ENCODE measurements at regions not wholly inside any gene's neighbourhood (a gene's known extent, or its start where the extent isn't known, plus 50 kb on each side); places are given as distances from the start of the nearest gene placed in this dataset.

GRCh38 chr15:66981771-66982170 lies 83.6 kb upstream of the SMAD3 start:
- no peak overlapping the region for H3K27ac ChIP-seq
- TF ChIP-seq ZFX (IDR thresholded peaks at IDR 0.05) (no peak), CTCF (conservative IDR thresholded peaks at IDR 0.05) (no peak)

DNA sequence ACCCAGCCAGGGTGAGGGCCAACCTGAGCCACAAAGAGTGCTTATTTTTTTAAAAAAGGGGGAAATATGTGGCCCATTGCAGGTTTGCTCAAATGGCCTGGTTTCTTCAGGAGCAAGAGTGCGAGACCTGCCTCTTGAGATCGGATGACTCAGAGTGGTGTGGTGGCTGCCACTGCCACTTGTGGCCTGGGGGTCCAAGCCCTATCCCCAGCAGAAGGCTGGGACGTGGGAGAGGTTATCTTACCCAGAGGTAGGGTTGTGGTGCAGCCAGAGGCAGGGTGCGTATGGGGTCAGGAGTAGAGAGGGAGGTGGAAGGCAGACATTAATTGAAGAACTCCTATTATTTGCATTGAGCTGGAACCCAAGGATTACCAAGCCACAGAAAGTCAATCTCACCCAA lies 83.2 kb upstream of the SMAD3 start:
- TF ChIP-seq ZFX (IDR thresholded peaks at IDR 0.05) (no peak), CTCF (conservative IDR thresholded peaks at IDR 0.05) (no peak)
- no peak overlapping the region for H3K27ac ChIP-seq

- TF ChIP-seq ZFX (IDR thresholded peaks at IDR 0.05) (no peak), CTCF (conservative IDR thresholded peaks at IDR 0.05) (no peak)
- H3K27ac ChIP-seq = no peak overlapping the region
Measured at GRCh38 chr15:66982816-66983215, 82.6 kb upstream of the SMAD3 start.

DNA sequence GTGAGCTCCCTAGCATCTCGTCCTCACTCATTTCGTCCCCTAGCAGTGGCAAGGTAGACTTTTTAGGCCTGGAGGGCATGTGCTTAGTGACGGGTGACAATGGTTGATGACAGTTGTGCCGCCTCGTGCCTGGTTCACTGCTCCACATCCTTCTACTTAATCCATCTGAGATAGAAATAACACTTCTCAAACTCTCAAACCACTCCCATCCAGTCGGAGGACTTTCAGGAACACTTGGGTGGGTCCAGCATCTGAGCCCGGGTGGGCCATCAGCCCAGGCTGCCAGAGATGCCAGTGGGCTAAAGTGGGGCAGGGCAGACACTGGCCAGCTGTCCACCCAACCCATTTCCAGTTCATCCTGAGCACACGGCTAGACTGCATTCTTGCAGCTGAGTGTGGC lies 79.7 kb upstream of the SMAD3 start:
- H3K27ac ChIP-seq = no peak overlapping the region
- TF ChIP-seq CTCF (conservative IDR thresholded peaks at IDR 0.05) (no peak), ZFX (IDR thresholded peaks at IDR 0.05) (no peak)

- no peak overlapping the region for H3K27ac ChIP-seq
- TF ChIP-seq CTCF (conservative IDR thresholded peaks at IDR 0.05) (no peak), ZFX (IDR thresholded peaks at IDR 0.05) (no peak)
Measured at GRCh38 chr15:66986951-66987350, 78.5 kb upstream of the SMAD3 start.

DNA sequence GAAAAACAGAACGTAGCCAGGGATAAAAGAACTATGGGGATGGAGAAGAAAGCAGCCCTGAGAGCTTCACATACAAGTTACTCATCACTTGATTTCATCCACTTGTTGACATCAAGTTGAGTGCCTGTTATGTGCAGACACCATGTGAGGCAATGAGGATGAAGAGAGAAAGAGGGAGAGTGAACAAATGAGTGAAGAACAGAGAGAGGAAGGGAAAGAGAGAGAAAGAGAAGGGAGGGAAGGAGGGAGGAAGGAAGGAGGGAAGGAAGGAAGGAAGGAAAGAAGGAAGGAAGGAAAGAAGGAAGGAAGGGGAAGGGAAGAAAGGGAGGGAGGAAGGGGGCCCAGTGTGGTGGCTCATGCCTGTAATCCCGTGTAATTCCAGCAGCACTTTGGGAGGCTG lies 72.3 kb upstream of the SMAD3 start:
- no peak overlapping the region for H3K27ac ChIP-seq
- TF ChIP-seq CTCF (conservative IDR thresholded peaks at IDR 0.05) (no peak), ZFX (IDR thresholded peaks at IDR 0.05) (no peak)

- TF ChIP-seq ZFX (IDR thresholded peaks at IDR 0.05) (no peak), CTCF (conservative IDR thresholded peaks at IDR 0.05) (no peak)
Measured at GRCh38 chr15:66993874-66994696, 71.3 kb upstream of the SMAD3 start.

More at GRCh38 chr15:66993874-66994696, 71.3 kb upstream of the SMAD3 start:
- H3K27ac ChIP-seq = no peak overlapping the region
